ENCODE measurements at regions not wholly inside any gene's neighbourhood (a gene's known extent, or its start where the extent isn't known, plus 50 kb on each side); places are given as distances from the start of the nearest gene placed in this dataset.

DNA sequence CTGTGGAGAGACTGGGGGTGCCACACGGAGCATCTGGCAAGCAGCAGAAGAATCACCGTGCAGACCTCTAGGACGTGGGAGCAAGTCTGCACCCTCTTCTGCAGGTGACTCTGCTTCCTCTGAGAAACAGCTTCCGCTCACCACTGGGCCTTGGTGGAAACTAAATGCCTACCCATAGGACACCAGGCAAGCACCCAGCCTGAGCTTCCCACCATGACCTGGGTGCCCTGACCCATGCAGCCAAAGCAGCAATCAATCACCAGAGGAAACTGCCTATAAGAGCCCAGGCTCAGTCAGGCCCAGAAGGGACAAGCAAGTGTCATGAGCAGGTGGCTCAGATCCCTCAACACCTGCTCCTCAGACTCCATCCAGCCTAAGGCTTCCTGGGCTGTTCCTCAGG lies 63.4 kb downstream of the IGLL5 start:
- H3K79me2 ChIP-seq (ENCODE audit: insufficient read depth, low read length) = no peaks in the 10 kb centered on the region
- H4K20me1 ChIP-seq (ENCODE audit: insufficient read depth, low read length, poor library complexity, severe bottlenecking) = no peaks in the 10 kb centered on the region
- H3K9me3 ChIP-seq (ENCODE audit: insufficient read depth, low read depth, low read length) = no peaks in the 10 kb centered on the region
- H3F3A ChIP-seq (ENCODE audit: low read depth) = no peaks in the 10 kb centered on the region
- H3K36me3 ChIP-seq (ENCODE audit: insufficient read depth, low read length) = no peaks in the 10 kb centered on the region
- no peak overlapping the region for H2AFZ ChIP-seq (ENCODE audit: low read length)
- TF ChIP-seq EZH2phosphoT487 (IDR thresholded peaks at IDR 0.05; ENCODE audit: borderline replicate concordance) = no peak
- TF ChIP-seq, protein P1, sequence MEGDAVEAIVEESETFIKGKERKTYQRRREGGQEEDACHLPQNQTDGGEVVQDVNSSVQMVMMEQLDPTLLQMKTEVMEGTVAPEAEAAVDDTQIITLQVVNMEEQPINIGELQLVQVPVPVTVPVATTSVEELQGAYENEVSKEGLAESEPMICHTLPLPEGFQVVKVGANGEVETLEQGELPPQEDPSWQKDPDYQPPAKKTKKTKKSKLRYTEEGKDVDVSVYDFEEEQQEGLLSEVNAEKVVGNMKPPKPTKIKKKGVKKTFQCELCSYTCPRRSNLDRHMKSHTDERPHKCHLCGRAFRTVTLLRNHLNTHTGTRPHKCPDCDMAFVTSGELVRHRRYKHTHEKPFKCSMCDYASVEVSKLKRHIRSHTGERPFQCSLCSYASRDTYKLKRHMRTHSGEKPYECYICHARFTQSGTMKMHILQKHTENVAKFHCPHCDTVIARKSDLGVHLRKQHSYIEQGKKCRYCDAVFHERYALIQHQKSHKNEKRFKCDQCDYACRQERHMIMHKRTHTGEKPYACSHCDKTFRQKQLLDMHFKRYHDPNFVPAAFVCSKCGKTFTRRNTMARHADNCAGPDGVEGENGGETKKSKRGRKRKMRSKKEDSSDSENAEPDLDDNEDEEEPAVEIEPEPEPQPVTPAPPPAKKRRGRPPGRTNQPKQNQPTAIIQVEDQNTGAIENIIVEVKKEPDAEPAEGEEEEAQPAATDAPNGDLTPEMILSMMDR (conservative IDR thresholded peaks at IDR 0.05; ENCODE audit: low read length) = no peak
- H3K9ac ChIP-seq (ENCODE audit: low read depth, low read length, poor library complexity, severe bottlenecking) = no peak overlapping the region
- no peaks in the 10 kb centered on the region for H3K9me2 ChIP-seq (replicated peaks; ENCODE audit: low read depth, low read length)
- no peak overlapping the region for H3K4me2 ChIP-seq (ENCODE audit: low read depth, low read length, poor library complexity, severe bottlenecking)
- no peaks in the 10 kb centered on the region for H3K4me1 ChIP-seq (ENCODE audit: insufficient read depth, low read length, poor library complexity, severe bottlenecking)
- no peaks in the 10 kb centered on the region for H3K27me3 ChIP-seq (ENCODE audit: insufficient read depth, low read length, poor library complexity, severe bottlenecking)
- H3K4me3 ChIP-seq (ENCODE audit: low read length, poor library complexity, severe bottlenecking) = no peak overlapping the region

DNA sequence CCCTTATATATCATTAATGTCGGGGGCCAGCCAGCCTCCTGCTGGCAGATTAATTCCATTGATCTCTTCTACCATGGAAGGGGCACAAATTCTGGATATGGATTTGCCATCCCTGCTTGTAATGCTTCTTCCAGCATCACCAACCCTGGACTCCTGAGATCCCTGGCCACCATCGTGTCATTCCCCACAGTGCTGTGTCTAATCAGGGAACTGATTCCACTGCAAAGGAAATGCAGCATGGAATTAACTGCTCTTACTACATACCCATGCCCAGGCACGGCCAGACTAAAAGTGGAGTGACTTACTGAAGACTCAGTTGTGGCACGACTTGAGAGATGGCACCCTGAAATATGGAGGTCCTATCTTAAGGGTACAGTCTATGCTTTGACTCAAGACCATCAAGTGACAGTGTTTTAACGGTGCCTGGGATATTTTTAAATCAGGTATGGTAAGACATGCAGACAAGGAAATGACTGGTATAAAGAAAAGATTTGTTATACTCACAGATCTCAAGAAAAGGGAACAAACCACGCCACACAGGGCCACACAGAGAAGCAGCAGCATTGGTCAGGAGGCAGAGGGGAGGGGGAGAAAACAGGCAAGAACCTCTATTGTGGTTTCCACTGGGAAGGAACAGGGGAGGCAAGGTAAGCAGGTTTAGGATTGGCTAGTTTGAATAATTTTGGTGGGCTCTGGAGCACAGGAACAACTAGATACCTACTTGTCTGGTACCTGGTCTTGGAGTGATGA lies 65.1 kb downstream of the IGLL5 start:
- H3K4me1 ChIP-seq (ENCODE audit: insufficient read depth, low read length, poor library complexity, severe bottlenecking) = no peaks in the 10 kb centered on the region
- no peak overlapping the region for H3K4me3 ChIP-seq (ENCODE audit: low read length, poor library complexity, severe bottlenecking)
- no peak overlapping the region for H2AFZ ChIP-seq (ENCODE audit: low read length)
- no peaks in the 10 kb centered on the region for H3K9me3 ChIP-seq (ENCODE audit: insufficient read depth, low read depth, low read length)
- no peak overlapping the region for H3K4me2 ChIP-seq (ENCODE audit: low read depth, low read length, poor library complexity, severe bottlenecking)
- H4K20me1 ChIP-seq (ENCODE audit: insufficient read depth, low read length, poor library complexity, severe bottlenecking) = no peaks in the 10 kb centered on the region
- no peaks in the 10 kb centered on the region for H3K79me2 ChIP-seq (ENCODE audit: insufficient read depth, low read length)
- no peaks in the 10 kb centered on the region for H3K9me2 ChIP-seq (replicated peaks; ENCODE audit: low read depth, low read length)
- no peaks in the 10 kb centered on the region for H3K27me3 ChIP-seq (ENCODE audit: insufficient read depth, low read length, poor library complexity, severe bottlenecking)
- H3K9ac ChIP-seq (ENCODE audit: low read depth, low read length, poor library complexity, severe bottlenecking) = no peak overlapping the region
- no peaks in the 10 kb centered on the region for H3K36me3 ChIP-seq (ENCODE audit: insufficient read depth, low read length)
- TF ChIP-seq EZH2phosphoT487 (IDR thresholded peaks at IDR 0.05; ENCODE audit: borderline replicate concordance) = no peak
- TF ChIP-seq, protein P1 (conservative IDR thresholded peaks at IDR 0.05; ENCODE audit: low read length) = no peak
- H3F3A ChIP-seq (ENCODE audit: low read depth) = no peaks in the 10 kb centered on the region

DNA sequence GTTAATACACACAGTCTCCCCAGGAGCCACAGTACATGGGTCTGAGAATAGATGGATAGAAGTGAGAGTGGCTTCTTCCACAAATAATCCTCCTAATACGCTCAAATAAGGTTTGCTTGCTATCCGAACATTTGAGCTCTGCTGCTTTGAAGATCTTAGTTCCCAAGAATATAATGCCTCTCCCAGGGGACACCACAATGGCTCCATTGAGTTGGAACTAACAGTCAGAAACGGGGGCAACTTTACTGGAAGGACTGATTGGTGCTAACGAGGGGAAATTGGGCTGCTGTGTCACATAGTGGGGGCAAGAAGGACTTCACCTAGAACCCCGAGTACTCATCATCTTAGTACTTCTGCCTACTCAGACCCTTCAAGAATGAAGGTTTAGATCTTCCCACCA lies 66.2 kb downstream of the IGLL5 start:
- no peaks in the 10 kb centered on the region for H3F3A ChIP-seq (ENCODE audit: low read depth)
- no peak overlapping the region for H3K4me2 ChIP-seq (ENCODE audit: low read depth, low read length, poor library complexity, severe bottlenecking)
- no peaks in the 10 kb centered on the region for H3K9me3 ChIP-seq (ENCODE audit: insufficient read depth, low read depth, low read length)
- no peaks in the 10 kb centered on the region for H4K20me1 ChIP-seq (ENCODE audit: insufficient read depth, low read length, poor library complexity, severe bottlenecking)
- H3K9ac ChIP-seq (ENCODE audit: low read depth, low read length, poor library complexity, severe bottlenecking) = no peak overlapping the region
- no peaks in the 10 kb centered on the region for H3K79me2 ChIP-seq (ENCODE audit: insufficient read depth, low read length)
- H3K27me3 ChIP-seq (ENCODE audit: insufficient read depth, low read length, poor library complexity, severe bottlenecking) = no peaks in the 10 kb centered on the region
- H3K4me1 ChIP-seq (ENCODE audit: insufficient read depth, low read length, poor library complexity, severe bottlenecking) = no peaks in the 10 kb centered on the region
- H3K36me3 ChIP-seq (ENCODE audit: insufficient read depth, low read length) = no peaks in the 10 kb centered on the region
- no peak overlapping the region for H2AFZ ChIP-seq (ENCODE audit: low read length)
- no peaks in the 10 kb centered on the region for H3K9me2 ChIP-seq (replicated peaks; ENCODE audit: low read depth, low read length)
- H3K4me3 ChIP-seq (ENCODE audit: low read length, poor library complexity, severe bottlenecking) = no peak overlapping the region
- TF ChIP-seq, protein P1 (conservative IDR thresholded peaks at IDR 0.05; ENCODE audit: low read length) = no peak
- TF ChIP-seq EZH2phosphoT487 (IDR thresholded peaks at IDR 0.05; ENCODE audit: borderline replicate concordance) = no peak
